GOT3 (cell line): ENCODE measurements at regions not wholly inside any gene's neighbourhood (a gene's known extent, or its start where the extent isn't known, plus 50 kb on each side); places are given as distances from the start of the nearest gene placed in this dataset.
A peak's percentile ranks its signal among the peaks of the same experiment; 100 is the strongest.

Experiments used
- DNase-seq: peaks from one replicate; lab custom pipeline; 2025; ENCODE audit warnings: mixed read lengths; lab: John Stamatoyannopoulos, UW

- no peak for DNase-seq
These were observed 541.4 kb upstream of the PLXNA2 start for GRCh38 chr1:208785629-208786028.

DNA sequence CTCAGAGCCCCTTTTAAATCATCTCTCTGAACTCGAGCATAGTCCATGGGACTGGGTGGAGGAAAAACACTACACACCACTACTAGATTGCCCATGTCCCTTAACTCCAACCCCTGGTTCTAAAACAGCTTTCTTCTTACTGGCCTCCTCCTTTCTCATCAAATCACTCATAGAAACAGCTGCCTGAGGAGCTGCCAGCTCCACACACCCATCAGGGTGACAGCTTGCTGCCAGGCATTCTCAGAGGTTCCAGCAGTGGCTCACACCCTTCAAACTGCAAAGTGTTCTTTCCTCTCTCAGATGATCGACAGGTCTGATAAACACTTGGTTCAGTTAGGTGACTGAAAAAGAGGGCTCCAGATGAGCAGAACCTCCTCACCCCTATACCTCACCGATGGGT lies 543.0 kb upstream of the PLXNA2 start:
- no peak for DNase-seq

- no peak for DNase-seq
These were observed 543.9 kb upstream of the PLXNA2 start for GRCh38 chr1:208788013-208788540.

GRCh38 chr1:208791456-208791855 lies 547.3 kb upstream of the PLXNA2 start:
- DNase-seq, result no peak

GRCh38 chr1:208793861-208794345 lies 549.7 kb upstream of the PLXNA2 start:
- no peak for DNase-seq

GRCh38 chr1:208799186-208799585 lies 555.0 kb upstream of the PLXNA2 start:
- no peak for DNase-seq

GRCh38 chr1:208803011-208803811 lies 559.0 kb upstream of the PLXNA2 start:
- no peak for DNase-seq

DNA sequence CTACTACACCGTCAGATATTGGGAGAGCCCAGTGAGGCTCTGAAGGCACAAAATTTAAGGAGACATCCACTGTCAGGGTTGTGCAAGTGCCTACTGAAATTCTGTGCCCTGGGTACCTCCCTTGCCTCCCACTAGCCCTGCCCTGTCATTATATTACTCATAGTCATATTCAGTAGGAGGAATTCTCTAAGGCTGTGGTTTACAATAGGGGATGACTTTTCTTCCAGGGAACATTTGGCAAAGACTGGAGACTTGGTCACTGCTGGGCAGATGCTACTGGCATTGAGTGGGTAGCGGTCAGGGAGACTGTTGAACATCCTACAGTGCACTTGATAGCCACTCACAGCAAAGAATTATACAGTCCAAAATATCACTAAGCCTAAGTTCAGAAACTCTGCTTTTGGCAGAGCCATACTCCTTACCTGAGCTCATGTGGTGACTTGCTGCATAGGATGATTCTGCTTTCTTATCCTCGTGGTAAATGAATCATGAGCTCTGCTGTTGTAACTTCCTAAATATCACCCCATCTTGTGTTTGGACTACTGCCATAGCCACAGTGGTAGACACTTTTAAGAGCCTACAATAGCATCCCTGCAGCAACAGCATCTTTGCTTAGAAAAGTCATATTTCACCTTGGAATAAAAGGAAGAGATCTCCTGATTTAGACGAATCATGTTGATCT lies 563.4 kb upstream of the PLXNA2 start:
- peak; percentile 6 for DNase-seq

DNA sequence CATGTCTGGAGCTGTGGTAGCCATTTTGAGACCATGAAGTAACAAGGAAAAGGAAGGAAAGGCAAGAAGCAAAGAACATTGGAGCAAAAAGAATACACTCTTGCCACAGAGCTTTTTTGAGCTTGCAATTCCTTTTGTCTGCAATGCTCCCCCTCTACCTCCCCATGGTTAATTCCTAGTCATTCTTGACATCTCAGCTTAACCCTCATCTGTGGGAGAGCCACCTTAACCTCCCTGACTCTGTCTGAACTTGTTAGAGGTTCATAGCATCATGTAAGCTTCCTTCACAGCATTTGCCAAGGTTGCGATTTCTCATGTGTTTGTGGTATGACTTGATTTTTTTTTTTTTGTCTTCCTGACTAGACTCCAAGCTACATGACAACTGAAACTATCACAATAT lies 564.1 kb upstream of the PLXNA2 start:
- DNase-seq, result no peak

DNA sequence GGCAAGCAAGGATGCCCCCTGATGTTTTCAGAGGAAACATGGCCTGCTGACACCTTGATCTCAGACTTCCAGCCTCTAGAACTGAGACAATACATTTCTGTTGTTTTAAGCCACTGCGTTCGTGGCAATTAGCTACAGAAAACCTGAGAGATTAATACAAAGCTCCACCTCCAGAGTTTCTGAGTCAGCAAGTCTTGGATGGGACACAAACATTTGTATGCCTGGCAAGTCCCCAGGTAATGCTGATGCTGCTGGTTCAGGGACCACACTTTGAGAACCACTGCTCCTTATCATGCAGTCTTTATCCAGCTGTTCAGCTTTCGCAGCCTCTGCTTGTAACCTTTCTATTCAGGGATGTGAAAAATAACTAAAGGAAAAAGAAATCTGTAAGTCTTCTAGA lies 565.7 kb upstream of the PLXNA2 start:
- no peak for DNase-seq

- no peak for DNase-seq
These were observed 574.7 kb upstream of the PLXNA2 start for GRCh38 chr1:208818770-208819445.

GRCh38 chr1:208820580-208821212 lies 576.5 kb upstream of the PLXNA2 start:
- DNase-seq, result no peak

- DNase-seq, result no peak
These were observed 577.8 kb upstream of the PLXNA2 start for GRCh38 chr1:208821939-208822338.

DNA sequence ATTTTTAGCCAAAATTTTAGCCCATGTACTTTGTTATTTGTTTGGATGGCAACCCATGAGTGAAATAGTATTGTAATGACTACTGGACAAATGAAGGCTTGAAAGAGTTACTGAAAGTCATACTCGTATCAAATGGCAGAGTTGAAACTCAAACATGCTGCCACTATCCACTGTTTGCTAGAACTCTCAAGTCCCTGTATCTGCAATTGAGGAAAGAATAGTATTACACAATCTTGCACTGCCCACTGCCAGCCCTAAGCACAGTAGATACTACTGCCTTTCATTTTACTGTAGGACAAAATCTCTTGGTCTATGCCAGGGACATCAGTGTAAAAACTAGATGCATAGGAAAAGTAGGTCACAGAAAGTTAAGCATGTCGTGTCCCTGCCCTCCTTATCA lies 581.1 kb upstream of the PLXNA2 start:
- DNase-seq, result no peak

DNA sequence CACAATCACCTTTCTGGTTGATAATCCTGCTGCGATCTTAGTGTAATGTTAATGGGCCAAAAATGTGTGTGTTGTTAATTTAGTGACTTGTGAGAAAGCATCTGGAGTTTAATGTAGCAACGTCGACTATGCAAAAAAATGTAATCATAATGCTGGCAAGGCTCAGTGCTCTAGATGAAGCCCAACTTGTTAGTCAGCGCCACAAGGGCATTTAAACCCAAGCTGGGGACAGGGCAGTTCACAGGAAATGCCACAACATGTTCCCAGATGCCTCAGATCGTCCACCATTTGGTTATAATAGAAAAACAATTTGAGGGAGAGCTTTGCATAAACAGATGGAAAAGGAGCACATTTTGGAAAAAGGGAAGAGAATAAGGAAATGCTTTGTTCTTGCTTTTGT lies 585.4 kb upstream of the PLXNA2 start:
- DNase-seq, result no peak

GRCh38 chr1:208834381-208835096 lies 590.4 kb upstream of the PLXNA2 start:
- no peak for DNase-seq

- DNase-seq, result no peak
These were observed 590.9 kb upstream of the PLXNA2 start for GRCh38 chr1:208835097-208835463.

GRCh38 chr1:208835781-208836180 lies 591.6 kb upstream of the PLXNA2 start:
- DNase-seq, result no peak

DNA sequence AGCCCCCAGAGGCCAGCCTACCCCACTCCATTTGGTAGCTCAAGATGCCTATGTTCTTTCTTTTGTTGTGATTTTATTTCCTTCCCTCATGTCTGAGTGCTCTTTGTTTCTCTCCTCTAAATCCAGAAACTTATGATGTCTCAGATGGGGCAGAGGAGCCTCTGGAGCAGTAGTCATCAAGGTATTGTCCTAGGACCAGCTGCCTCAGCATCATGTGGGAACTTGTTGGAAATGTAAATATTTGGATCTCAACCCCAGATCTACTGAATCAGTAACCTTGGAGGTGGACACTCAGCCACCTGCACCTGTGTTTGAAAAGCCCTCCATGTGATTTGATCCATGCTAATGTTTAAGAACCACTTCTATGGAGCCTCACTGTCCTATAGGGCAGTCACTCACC lies 593.1 kb upstream of the PLXNA2 start:
- no peak for DNase-seq

- DNase-seq, result no peak
These were observed 597.3 kb upstream of the PLXNA2 start for GRCh38 chr1:208841436-208841835.

GRCh38 chr1:208842451-208842850 lies 598.3 kb upstream of the PLXNA2 start:
- DNase-seq, result no peak

GRCh38 chr1:208844158-208844557 lies 600.0 kb upstream of the PLXNA2 start:
- DNase-seq, result no peak
